Parathyroid adenoma (tissue), 2 donors: ENCODE measurements at regions not wholly inside any gene's neighbourhood (a gene's known extent, or its start where the extent isn't known, plus 50 kb on each side); places are given as distances from the start of the nearest gene placed in this dataset.

Experiments used
- H2AFZ ChIP-seq: fragments of 300-600 bp; sonication (generic); one replicate; pipeline ENCODE4 v1.7.0; 2017; ENCODE audit warnings: antibody characterized with exemption, mild to moderate bottlenecking
- H3K27ac ChIP-seq: fragments of 300-600 bp; sonication (generic); one replicate; pipeline ENCODE4 v1.7.0; 2017
- H3K27me3 ChIP-seq: fragments of 300-600 bp; sonication (generic); one replicate; pipeline ENCODE4 v1.7.0; 2017; ENCODE audit warnings: low read length; ENCODE audit not compliant: control insufficient read depth, insufficient read depth
- H3K36me3 ChIP-seq: fragments of 300-600 bp; sonication (generic); one replicate; pipeline ENCODE4 v1.7.0; 2017; ENCODE audit warnings: low read length; ENCODE audit not compliant: control insufficient read depth, insufficient read depth
- H3K4me1 ChIP-seq: fragments of 300-600 bp; sonication (generic); one replicate; pipeline ENCODE4 v1.7.0; 2017; ENCODE audit warnings: control low read depth
- H3K4me2 ChIP-seq: fragments of 300-600 bp; sonication (generic); one replicate; pipeline ENCODE4 v1.7.0; 2017; ENCODE audit warnings: low read length
- H3K4me3 ChIP-seq: fragments of 300-600 bp; sonication (generic); one replicate; pipeline ENCODE4 v1.7.0; 2017; ENCODE audit warnings: low read depth, low read length
- H3K79me2 ChIP-seq: fragments of 300-600 bp; sonication (generic); one replicate; pipeline ENCODE4 v1.7.0; 2017; ENCODE audit warnings: control low read depth
- H3K9ac ChIP-seq: fragments of 300-600 bp; sonication (generic); one replicate; pipeline ENCODE4 v1.7.0; 2017; ENCODE audit warnings: mild to moderate bottlenecking
- H3K9me3 ChIP-seq: fragments of 300-600 bp; sonication (generic); one replicate; pipeline ENCODE4 v1.7.0; 2017; ENCODE audit warnings: low read length; ENCODE audit not compliant: control insufficient read depth
- TF ChIP-seq, protein P1 (sequence below): fragments of 300-600 bp; sonication (generic); IDR thresholded peaks from one replicate; pipeline ENCODE4 v1.7.0; 2017; ENCODE audit warnings: antibody characterized with exemption, mild to moderate bottlenecking
- donor health status: primary hyperparathyroidism.

DNA sequence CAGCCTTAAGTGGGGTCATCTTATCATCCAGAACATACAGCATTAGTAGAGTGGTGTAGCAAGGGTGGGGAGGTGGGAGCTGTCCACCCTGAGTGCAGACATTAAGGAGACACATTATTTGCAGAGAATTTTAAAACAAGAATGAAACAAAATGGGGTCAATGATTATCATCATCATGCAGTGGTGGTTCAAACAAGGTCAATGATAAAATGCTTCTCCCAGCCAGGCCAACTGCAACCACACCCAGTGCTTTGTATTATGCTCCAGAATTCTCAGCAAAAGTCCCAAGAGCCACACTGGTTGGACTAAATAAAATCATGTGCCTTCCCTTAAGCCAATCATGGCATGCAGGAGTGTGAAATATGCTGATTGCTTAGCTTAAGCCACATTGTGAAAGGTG lies 96.7 kb upstream of the FHIT start:
- Histone ChIP-seq H3K4me2 (no peak overlapping the region), H3K36me3 (no peaks in the 10 kb centered on the region), H3K4me1 (no peaks in the 10 kb centered on the region), H3K4me3 (no peak overlapping the region), H3K79me2 (no peaks in the 10 kb centered on the region), H3K9ac (no peak overlapping the region), H3K9me3 (no peaks in the 10 kb centered on the region), H2AFZ (no peak overlapping the region), H3K27ac (no peak overlapping the region), H3K27me3 (no peaks in the 10 kb centered on the region)
- TF ChIP-seq, protein P1, sequence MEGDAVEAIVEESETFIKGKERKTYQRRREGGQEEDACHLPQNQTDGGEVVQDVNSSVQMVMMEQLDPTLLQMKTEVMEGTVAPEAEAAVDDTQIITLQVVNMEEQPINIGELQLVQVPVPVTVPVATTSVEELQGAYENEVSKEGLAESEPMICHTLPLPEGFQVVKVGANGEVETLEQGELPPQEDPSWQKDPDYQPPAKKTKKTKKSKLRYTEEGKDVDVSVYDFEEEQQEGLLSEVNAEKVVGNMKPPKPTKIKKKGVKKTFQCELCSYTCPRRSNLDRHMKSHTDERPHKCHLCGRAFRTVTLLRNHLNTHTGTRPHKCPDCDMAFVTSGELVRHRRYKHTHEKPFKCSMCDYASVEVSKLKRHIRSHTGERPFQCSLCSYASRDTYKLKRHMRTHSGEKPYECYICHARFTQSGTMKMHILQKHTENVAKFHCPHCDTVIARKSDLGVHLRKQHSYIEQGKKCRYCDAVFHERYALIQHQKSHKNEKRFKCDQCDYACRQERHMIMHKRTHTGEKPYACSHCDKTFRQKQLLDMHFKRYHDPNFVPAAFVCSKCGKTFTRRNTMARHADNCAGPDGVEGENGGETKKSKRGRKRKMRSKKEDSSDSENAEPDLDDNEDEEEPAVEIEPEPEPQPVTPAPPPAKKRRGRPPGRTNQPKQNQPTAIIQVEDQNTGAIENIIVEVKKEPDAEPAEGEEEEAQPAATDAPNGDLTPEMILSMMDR: no peak

DNA sequence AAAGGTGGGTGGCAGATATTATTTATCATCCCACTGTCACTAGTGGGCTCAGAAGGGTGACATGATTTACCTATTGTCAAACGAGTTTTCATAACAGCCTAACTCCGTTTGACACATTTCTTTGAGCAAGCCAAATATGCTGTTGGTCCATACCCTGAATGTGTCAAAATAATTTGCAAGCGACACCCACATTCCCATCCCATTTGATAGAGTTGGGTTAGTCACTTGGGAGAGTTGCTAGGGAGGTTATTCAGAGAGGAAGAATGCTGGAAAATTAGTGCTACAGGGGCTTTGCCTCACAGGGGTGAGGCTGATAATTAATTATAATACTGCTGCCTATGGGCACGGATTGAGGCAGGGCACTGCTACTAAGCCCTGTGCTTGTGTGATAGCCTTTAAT lies 98.5 kb upstream of the FHIT start:
- H3K36me3 ChIP-seq: no peaks in the 10 kb centered on the region
- TF ChIP-seq, protein P1: no peak
- H2AFZ ChIP-seq: no peak overlapping the region
- H3K4me3 ChIP-seq: no peak overlapping the region
- no peaks in the 10 kb centered on the region for H3K27me3 ChIP-seq
- no peak overlapping the region for H3K4me2 ChIP-seq
- no peak overlapping the region for H3K27ac ChIP-seq
- no peaks in the 10 kb centered on the region for H3K79me2 ChIP-seq
- no peaks in the 10 kb centered on the region for H3K9me3 ChIP-seq
- H3K4me1 ChIP-seq: no peaks in the 10 kb centered on the region
- no peak overlapping the region for H3K9ac ChIP-seq

DNA sequence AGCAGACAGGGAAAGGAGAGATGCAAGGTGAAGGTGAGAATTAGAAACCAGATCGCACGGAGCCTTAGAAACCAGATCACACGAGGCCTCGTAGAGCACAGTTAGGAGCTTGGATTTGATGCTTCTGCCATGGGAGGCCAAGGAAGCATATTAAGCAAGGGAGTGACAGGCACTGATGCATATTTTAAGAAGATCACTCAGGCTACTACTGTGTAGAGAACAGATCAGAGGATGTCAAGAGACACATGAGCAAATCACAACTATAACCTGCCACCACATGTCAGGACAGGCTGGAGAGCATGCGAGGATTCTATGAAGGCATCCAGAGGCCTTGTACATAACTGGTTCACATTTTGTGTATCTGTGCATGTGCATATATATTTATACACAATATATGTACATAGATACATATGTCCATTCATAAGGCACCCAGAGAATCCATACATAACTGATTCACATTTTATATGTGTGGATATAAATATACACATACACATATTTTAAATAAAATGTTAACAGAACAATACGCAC lies 99.6 kb upstream of the FHIT start:
- Histone ChIP-seq H3K9me3 (no peaks in the 10 kb centered on the region), H3K9ac (no peak overlapping the region)
- TF ChIP-seq, protein P1: no peak

DNA sequence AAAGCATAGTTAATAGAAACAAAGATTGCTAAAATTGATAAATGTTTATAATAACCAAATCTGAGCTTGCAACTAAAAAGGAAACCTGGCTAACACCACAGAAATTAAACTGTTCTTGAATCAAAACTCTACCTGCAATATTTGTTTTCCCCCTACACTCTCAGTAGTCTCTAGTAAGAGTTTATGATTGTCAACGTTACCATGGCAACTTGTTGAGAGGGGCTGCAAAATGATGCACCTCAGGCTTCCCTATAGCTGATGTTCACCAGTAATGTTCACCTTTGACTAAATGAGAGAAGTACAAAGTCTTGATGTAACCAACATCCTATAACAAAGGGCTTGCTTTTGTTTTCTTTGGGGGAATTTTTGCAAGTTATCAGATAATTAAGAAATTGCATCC lies 101.1 kb upstream of the FHIT start:
- no peaks in the 10 kb centered on the region for H3K4me1 ChIP-seq
- H3K27ac ChIP-seq: no peak overlapping the region
- H2AFZ ChIP-seq: no peak overlapping the region
- H3K9ac ChIP-seq: no peak overlapping the region
- H3K4me3 ChIP-seq: no peak overlapping the region
- H3K27me3 ChIP-seq: no peaks in the 10 kb centered on the region
- no peaks in the 10 kb centered on the region for H3K79me2 ChIP-seq
- H3K4me2 ChIP-seq: no peak overlapping the region
- H3K9me3 ChIP-seq: no peaks in the 10 kb centered on the region
- no peaks in the 10 kb centered on the region for H3K36me3 ChIP-seq
- TF ChIP-seq, protein P1: no peak

More for the DNA sequence above, 99.6 kb upstream of the FHIT start:
- Histone ChIP-seq H3K4me2 (no peak overlapping the region), H3K27me3 (no peaks in the 10 kb centered on the region), H2AFZ (no peak overlapping the region), H3K4me1 (no peaks in the 10 kb centered on the region), H3K4me3 (no peak overlapping the region), H3K36me3 (no peaks in the 10 kb centered on the region), H3K27ac (no peak overlapping the region), H3K79me2 (no peaks in the 10 kb centered on the region)

DNA sequence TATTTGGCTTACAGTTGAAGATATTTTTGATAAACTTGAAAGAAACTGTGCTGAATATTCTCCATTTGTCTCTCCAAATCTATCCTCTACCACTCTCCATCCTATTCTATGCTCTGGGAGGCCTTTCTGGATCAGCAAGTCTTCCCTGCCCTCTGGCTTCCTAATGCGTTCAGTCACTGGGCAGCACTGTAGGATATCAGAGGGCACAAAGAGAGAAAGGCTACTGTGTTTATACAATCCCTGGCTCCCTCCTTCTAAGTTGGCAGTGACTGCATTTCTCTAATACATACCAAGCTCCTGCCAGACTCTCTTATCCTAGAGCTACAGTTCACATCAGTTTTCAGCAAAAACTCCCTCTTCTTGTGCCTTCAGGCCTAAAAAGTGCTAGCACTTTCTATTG lies 102.1 kb upstream of the FHIT start:
- no peak overlapping the region for H3K4me2 ChIP-seq
- H3K79me2 ChIP-seq: no peaks in the 10 kb centered on the region
- no peak overlapping the region for H3K27ac ChIP-seq
- H3K4me1 ChIP-seq: no peaks in the 10 kb centered on the region
- no peak overlapping the region for H3K9ac ChIP-seq
- H2AFZ ChIP-seq: no peak overlapping the region
- H3K27me3 ChIP-seq: no peaks in the 10 kb centered on the region
- no peaks in the 10 kb centered on the region for H3K36me3 ChIP-seq
- TF ChIP-seq, protein P1: no peak
- no peaks in the 10 kb centered on the region for H3K9me3 ChIP-seq
- no peak overlapping the region for H3K4me3 ChIP-seq
